ENCODE measurements at regions not wholly inside any gene's neighbourhood (a gene's known extent, or its start where the extent isn't known, plus 50 kb on each side); places are given as distances from the start of the nearest gene placed in this dataset.

- no peak for TF ChIP-seq CTCF (IDR thresholded peaks at IDR 0.05; ENCODE audit: borderline replicate concordance, insufficient read depth, low read depth, low read length)
- no peak overlapping the region for H3K4me3 ChIP-seq (ENCODE audit: low read depth, low read length)
These were observed 78.2 kb downstream of the THNSL1 start for GRCh38 chr10:25094590-25094989.

GRCh38 chr10:25097669-25098411 lies 77.0 kb upstream of the GPR158 start:
- no peak for TF ChIP-seq CTCF (IDR thresholded peaks at IDR 0.05; ENCODE audit: borderline replicate concordance, insufficient read depth, low read depth, low read length)
- no peak overlapping the region for H3K4me3 ChIP-seq (ENCODE audit: low read depth, low read length)

- TF ChIP-seq CTCF (IDR thresholded peaks at IDR 0.05; ENCODE audit: borderline replicate concordance, insufficient read depth, low read depth, low read length): no peak
- H3K4me3 ChIP-seq (ENCODE audit: low read depth, low read length): no peak overlapping the region
These were observed 74.7 kb upstream of the GPR158 start for GRCh38 chr10:25100141-25100540.

- no peak for TF ChIP-seq CTCF (IDR thresholded peaks at IDR 0.05; ENCODE audit: borderline replicate concordance, insufficient read depth, low read depth, low read length)
These were observed 73.2 kb upstream of the GPR158 start for GRCh38 chr10:25101461-25102146.

GRCh38 chr10:25102147-25102822 lies 72.5 kb upstream of the GPR158 start:
- no peak overlapping the region for H3K4me3 ChIP-seq (ENCODE audit: low read depth, low read length)
- no peak for TF ChIP-seq CTCF (IDR thresholded peaks at IDR 0.05; ENCODE audit: borderline replicate concordance, insufficient read depth, low read depth, low read length)

More at GRCh38 chr10:25101461-25102146, 73.2 kb upstream of the GPR158 start:
- no peak overlapping the region for H3K4me3 ChIP-seq (ENCODE audit: low read depth, low read length)

- TF ChIP-seq CTCF (IDR thresholded peaks at IDR 0.05; ENCODE audit: borderline replicate concordance, insufficient read depth, low read depth, low read length): no peak
These were observed 71.1 kb upstream of the GPR158 start for GRCh38 chr10:25103703-25104102.

More at GRCh38 chr10:25103703-25104102, 71.1 kb upstream of the GPR158 start:
- no peak overlapping the region for H3K4me3 ChIP-seq (ENCODE audit: low read depth, low read length)

Data from GM12875 (cell line).